ENCODE measurements at regions not wholly inside any gene's neighbourhood (a gene's known extent, or its start where the extent isn't known, plus 50 kb on each side); places are given as distances from the start of the nearest gene placed in this dataset.
A peak's percentile ranks its signal among the peaks of the same experiment; 100 is the strongest.

- CTCF ChIA-PET, result no interaction called here
- BruUV-seq (replicated peaks), result no TSS peak
Observed at GRCh38 chr2:220282236-220282635, 654.8 kb downstream of the SLC4A3 start.

DNA sequence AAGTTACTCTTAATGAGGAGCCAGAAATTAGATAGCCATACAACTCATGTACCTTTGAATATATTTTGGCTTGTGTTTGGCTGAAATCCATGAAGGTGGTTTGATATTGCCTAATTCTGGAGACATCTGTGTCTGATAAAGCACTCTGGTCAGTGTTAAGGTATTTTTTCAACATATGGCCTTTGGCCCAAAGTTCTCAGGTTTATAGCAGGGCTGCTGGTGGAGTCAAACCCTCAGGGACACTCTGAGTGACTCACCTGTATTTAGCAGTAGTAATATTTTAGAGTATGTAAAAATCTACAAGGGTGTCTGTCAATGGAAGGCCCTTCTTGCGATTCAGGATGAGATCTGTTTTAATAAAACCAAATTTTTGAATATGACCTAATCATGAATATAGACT is 666.5 kb downstream of the SLC4A3 start:
- H3K9me3 Mint-ChIP-seq (ENCODE audit: unreplicated experiment), result peaks cover 4% of the 10 kb centered on the region
- H3K27ac Mint-ChIP-seq (ENCODE audit: low read depth, unreplicated experiment), result peak overlapping the region; percentile 44
- H3K4me1 Mint-ChIP-seq (ENCODE audit: insufficient read depth, unreplicated experiment), result peaks cover 14% of the 10 kb centered on the region
- TF ChIP-seq, protein P1, sequence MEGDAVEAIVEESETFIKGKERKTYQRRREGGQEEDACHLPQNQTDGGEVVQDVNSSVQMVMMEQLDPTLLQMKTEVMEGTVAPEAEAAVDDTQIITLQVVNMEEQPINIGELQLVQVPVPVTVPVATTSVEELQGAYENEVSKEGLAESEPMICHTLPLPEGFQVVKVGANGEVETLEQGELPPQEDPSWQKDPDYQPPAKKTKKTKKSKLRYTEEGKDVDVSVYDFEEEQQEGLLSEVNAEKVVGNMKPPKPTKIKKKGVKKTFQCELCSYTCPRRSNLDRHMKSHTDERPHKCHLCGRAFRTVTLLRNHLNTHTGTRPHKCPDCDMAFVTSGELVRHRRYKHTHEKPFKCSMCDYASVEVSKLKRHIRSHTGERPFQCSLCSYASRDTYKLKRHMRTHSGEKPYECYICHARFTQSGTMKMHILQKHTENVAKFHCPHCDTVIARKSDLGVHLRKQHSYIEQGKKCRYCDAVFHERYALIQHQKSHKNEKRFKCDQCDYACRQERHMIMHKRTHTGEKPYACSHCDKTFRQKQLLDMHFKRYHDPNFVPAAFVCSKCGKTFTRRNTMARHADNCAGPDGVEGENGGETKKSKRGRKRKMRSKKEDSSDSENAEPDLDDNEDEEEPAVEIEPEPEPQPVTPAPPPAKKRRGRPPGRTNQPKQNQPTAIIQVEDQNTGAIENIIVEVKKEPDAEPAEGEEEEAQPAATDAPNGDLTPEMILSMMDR (IDR thresholded peaks at IDR 0.05; ENCODE audit: unreplicated experiment), result no peak
- no peaks in the 10 kb centered on the region for H3K27me3 Mint-ChIP-seq (ENCODE audit: insufficient read depth, unreplicated experiment)
- POLR2A ChIA-PET, result interaction anchor here (2.2 kb wide), 1 partner anchor 13 kb away, joined by 9 read pairs; no protein-coding TSS in a partner anchor
- intact Hi-C loops (cut with micrococcal nuclease), result no loop called here
- peak; percentile 18 for DNase-seq (ENCODE audit: unreplicated experiment)
- BruUV-seq (replicated peaks), result no TSS peak
- H3K36me3 Mint-ChIP-seq (ENCODE audit: insufficient read depth, unreplicated experiment), result no peaks in the 10 kb centered on the region
- CTCF ChIA-PET, result interaction anchor here (1.0 kb wide), 1 partner anchor 204 kb away, joined by 3 read pairs; no protein-coding TSS in a partner anchor
- no peak overlapping the region for H3K4me3 Mint-ChIP-seq (ENCODE audit: unreplicated experiment)

More at GRCh38 chr2:220282236-220282635, 654.8 kb downstream of the SLC4A3 start:
- peaks cover 32% of the 10 kb centered on the region for H3K4me1 Mint-ChIP-seq (ENCODE audit: insufficient read depth, unreplicated experiment)
- no peaks in the 10 kb centered on the region for H3K27me3 Mint-ChIP-seq (ENCODE audit: insufficient read depth, unreplicated experiment)
- TF ChIP-seq, protein P1 (IDR thresholded peaks at IDR 0.05; ENCODE audit: unreplicated experiment), result no peak
- POLR2A ChIA-PET, result no interaction called here
- H3K27ac Mint-ChIP-seq (ENCODE audit: low read depth, unreplicated experiment), result no peak overlapping the region
- H3K9me3 Mint-ChIP-seq (ENCODE audit: unreplicated experiment), result peaks cover 7% of the 10 kb centered on the region
- H3K4me3 Mint-ChIP-seq (ENCODE audit: unreplicated experiment), result no peak overlapping the region
- intact Hi-C loops (cut with micrococcal nuclease), result no loop called here
- peaks cover 3% of the 10 kb centered on the region for H3K36me3 Mint-ChIP-seq (ENCODE audit: insufficient read depth, unreplicated experiment)
- no peak for DNase-seq (ENCODE audit: unreplicated experiment)

- TF ChIP-seq, protein P1 (IDR thresholded peaks at IDR 0.05; ENCODE audit: unreplicated experiment), result no peak
- no peak overlapping the region for H3K27ac Mint-ChIP-seq (ENCODE audit: low read depth, unreplicated experiment)
- intact Hi-C loops (cut with micrococcal nuclease), result no loop called here
- ChIA-PET CTCF (no interaction called here), POLR2A (no interaction called here)
- H3K9me3 Mint-ChIP-seq (ENCODE audit: unreplicated experiment), result peaks cover 4% of the 10 kb centered on the region
- no peaks in the 10 kb centered on the region for H3K27me3 Mint-ChIP-seq (ENCODE audit: insufficient read depth, unreplicated experiment)
- H3K4me3 Mint-ChIP-seq (ENCODE audit: unreplicated experiment), result no peak overlapping the region
- DNase-seq (ENCODE audit: unreplicated experiment), result no peak
- BruUV-seq (replicated peaks), result no TSS peak
- no peaks in the 10 kb centered on the region for H3K36me3 Mint-ChIP-seq (ENCODE audit: insufficient read depth, unreplicated experiment)
- peaks cover 14% of the 10 kb centered on the region for H3K4me1 Mint-ChIP-seq (ENCODE audit: insufficient read depth, unreplicated experiment)
Observed at GRCh38 chr2:220296174-220296573, 668.7 kb downstream of the SLC4A3 start.

- no TSS peak for BruUV-seq (replicated peaks)
- no peaks in the 10 kb centered on the region for H3K27me3 Mint-ChIP-seq (ENCODE audit: insufficient read depth, unreplicated experiment)
Observed at GRCh38 chr2:220297093-220297492, 669.7 kb downstream of the SLC4A3 start.

More at GRCh38 chr2:220297093-220297492, 669.7 kb downstream of the SLC4A3 start:
- Mint-ChIP-seq H3K27ac (ENCODE audit: low read depth, unreplicated experiment) (no peak overlapping the region), H3K4me1 (ENCODE audit: insufficient read depth, unreplicated experiment) (peaks cover 14% of the 10 kb centered on the region), H3K9me3 (ENCODE audit: unreplicated experiment) (peaks cover 4% of the 10 kb centered on the region), H3K36me3 (ENCODE audit: insufficient read depth, unreplicated experiment) (no peaks in the 10 kb centered on the region), H3K4me3 (ENCODE audit: unreplicated experiment) (no peak overlapping the region)
- POLR2A ChIA-PET, result no interaction called here
- DNase-seq (ENCODE audit: unreplicated experiment), result no peak
- intact Hi-C loops (cut with micrococcal nuclease), result no loop called here
- CTCF ChIA-PET, result no interaction called here
- TF ChIP-seq, protein P1 (IDR thresholded peaks at IDR 0.05; ENCODE audit: unreplicated experiment), result no peak
